Adrenal gland (tissue), 9 donors: ENCODE measurements at regions not wholly inside any gene's neighbourhood (a gene's known extent, or its start where the extent isn't known, plus 50 kb on each side); places are given as distances from the start of the nearest gene placed in this dataset.
"Not testable (repeated sequence)": the region's sequence is repeated elsewhere in the genome, so short reads cannot be mapped to it uniquely, and the experiment has no call there.

Experiments
- DNase-seq, 7 donors: peaks; one replicate each; pipeline ENCODE4 v3.0.0-alpha.2; 2019 to 2020
- H3K27ac ChIP-seq, 5 donors: fragments of 200-600 bp; sonication (generic) in 4 of 5; 1 replicate in 3 of 5; 2 replicates in 2 of 5; pipeline versions ENCODE4 v1.5.1 to v1.8.0; 2016 to 2020; ENCODE audit warnings: mild to moderate bottlenecking in 1 of 5
- H3K27me3 ChIP-seq: fragments of 200-600 bp; 2 replicates; pipeline ENCODE4 v1.8.0; 2021
- H3K36me3 ChIP-seq, 2 donors: fragments of 200-600 bp; replicated peaks in 1 of 2; 1 replicate in 1 of 2; 2 replicates in 1 of 2; pipeline versions ENCODE4 v1.5.1 to v1.8.0; 2018 to 2022
- H3K4me1 ChIP-seq, 2 donors: fragments of 200-600 bp; replicated peaks in 1 of 2; 1 replicate in 1 of 2; 2 replicates in 1 of 2; pipeline versions ENCODE4 v1.5.1 to v1.8.0; 2018 to 2021
- H3K4me3 ChIP-seq, 4 donors: fragments of 200-600 bp; sonication (generic) in 3 of 4; one replicate each; pipeline ENCODE4 v1.5.1; 2016 to 2018
- H3K9me3 ChIP-seq, 3 donors: fragments of 200-600 bp; sonication (generic) in 1 of 3; replicated peaks in 1 of 3; 1 replicate in 2 of 3; 2 replicates in 1 of 3; pipeline versions ENCODE4 v1.5.1 to v1.8.0; 2016 to 2021
- CTCF ChIP-seq, 6 experiments: fragments of 450-650 bp in 4 of 6; fragments of 200-600 bp in 2 of 6; sonication (generic) in 1 of 6; IDR thresholded peaks; 1 replicate in 5 of 6; 2 replicates in 1 of 6; pipeline versions ENCODE4 v1.5.1 to v1.8.0; 2016 to 2021; ENCODE audit warnings: antibody characterized with exemption in 6 of 6, mild to moderate bottlenecking in 2 of 6, moderate library complexity in 1 of 6
- POLR2A ChIP-seq, 2 donors: fragments of 450-650 bp; IDR thresholded peaks; one replicate each; pipeline ENCODE4 v1.6.1; 2017; ENCODE audit warnings: antibody characterized with exemption in 2 of 2, mild to moderate bottlenecking in 2 of 2, moderate library complexity in 1 of 2
- WGBS, 4 donors: extraction: QIAGEN DNeasy Blood & Tissue Kit in 2 of 4; methylation state at CpG; one replicate each; pipeline versions ENCODE4 v1.1.5 to v1.1.7; 2013 to 2017; 5-methylcytosine and 5-hydroxymethylcytosine counted together
- intact Hi-C, 2 donors: fragments of 100-400 bp; cut with DNase I; formaldehyde crosslinking; loops; one replicate each; pipeline versions ENCODE4 v1.14.1 to v1.15.0; 2022 to 2023
- donor health status: healthy with polysubstance abuse.
- donor health status: Bipolar disorder and iron deficiency.
- donor health status: DM: yes; HTN: yes; CAD: no.
- donor health status: DM: no; HTN: no; CAD: no.
- donor health status: DM: no; HTN: no; CAD: no.

- no peak for TF ChIP-seq CTCF (IDR thresholded peaks at IDR 0.05)
- TF ChIP-seq POLR2A (IDR thresholded peaks at IDR 0.05), result no peak
- Histone ChIP-seq H3K27me3 (no peaks in the 10 kb centered on the region), H3K4me1 (no peaks in the 10 kb centered on the region), H3K4me3 (no peak overlapping the region), H3K9me3 (peaks cover 0 to 8% (median 0%) of the 10 kb centered on the region in 3 donors), H3K27ac (no peak overlapping the region), H3K36me3 (no peaks in the 10 kb centered on the region)
- WGBS, 4 donors, result 87 to 93% (median 90%) methylated on average over 7 of the region's 7 CpGs
- intact Hi-C loops, result no loop called here
- DNase-seq, result no peak
These were observed 212.1 kb upstream of the KCND2 start for GRCh38 chr7:120060875-120061274.

GRCh38 chr7:120064565-120064964, 208.4 kb upstream of the KCND2 start:
- Histone ChIP-seq H3K27ac (peak overlapping the region in 2 of 5 donors; percentile 42 to 58), H3K9me3 (peaks cover 0 to 8% (median 0%) of the 10 kb centered on the region in 3 donors), H3K36me3 (no peaks in the 10 kb centered on the region), H3K4me3 (no peak overlapping the region), H3K4me1 (no peaks in the 10 kb centered on the region), H3K27me3 (no peaks in the 10 kb centered on the region)
- DNase-seq, result no peak
- TF ChIP-seq CTCF (IDR thresholded peaks at IDR 0.05), result no peak
- no peak for TF ChIP-seq POLR2A (IDR thresholded peaks at IDR 0.05)
- intact Hi-C loops, result no loop called here

GRCh38 chr7:120066898-120067297, 206.1 kb upstream of the KCND2 start:
- H3K9me3 ChIP-seq, intact Hi-C loops, H3K4me3 ChIP-seq, H3K27ac ChIP-seq, H3K4me1 ChIP-seq, H3K36me3 ChIP-seq, DNase-seq, H3K27me3 ChIP-seq: not testable (repeated sequence)

- no peak for DNase-seq
- no peaks in the 10 kb centered on the region for H3K36me3 ChIP-seq
These were observed 202.8 kb upstream of the KCND2 start for GRCh38 chr7:120070201-120070600.

More at GRCh38 chr7:120070201-120070600, 202.8 kb upstream of the KCND2 start:
- TF ChIP-seq CTCF (IDR thresholded peaks at IDR 0.05) (no peak), POLR2A (IDR thresholded peaks at IDR 0.05) (no peak)
- WGBS, 4 donors, result 70 to 80% (median 79%) methylated on average over 1 of the region's 1 CpG; no CpG with 5 or more reads in 1 of the 4 donors
- intact Hi-C loops, result no loop called here
- Histone ChIP-seq H3K4me3 (no peak overlapping the region), H3K4me1 (no peaks in the 10 kb centered on the region), H3K9me3 (peaks cover 0 to under 1% (median 0%) of the 10 kb centered on the region in 3 donors), H3K27me3 (no peaks in the 10 kb centered on the region), H3K27ac (no peak overlapping the region)
